Colonic mucosa (tissue), 4 donors: ENCODE measurements at regions not wholly inside any gene's neighbourhood (a gene's known extent, or its start where the extent isn't known, plus 50 kb on each side); places are given as distances from the start of the nearest gene placed in this dataset.
"Not testable (repeated sequence)": the region's sequence is repeated elsewhere in the genome, so short reads cannot be mapped to it uniquely, and the experiment has no call there.

Experiments used
- DNase-seq: peaks from one replicate; pipeline ENCODE4 v3.0.0-alpha.2; 2020
- H3K27ac ChIP-seq: fragments of 200-600 bp; one replicate; pipeline ENCODE4 v1.8.0; 2021
- H3K27me3 ChIP-seq: fragments of 200-600 bp; one replicate; pipeline ENCODE4 v1.8.0; 2021
- H3K36me3 ChIP-seq: fragments of 200-600 bp; one replicate; pipeline ENCODE4 v1.8.0; 2021
- H3K4me1 ChIP-seq: fragments of 200-600 bp; one replicate; pipeline ENCODE4 v1.8.0; 2021; ENCODE audit warnings: mild to moderate bottlenecking
- H3K4me3 ChIP-seq: fragments of 200-600 bp; one replicate; pipeline ENCODE4 v1.8.0; 2021
- H3K9ac ChIP-seq, 2 donors: one replicate each; pipeline ENCODE4 v1.7.0; 2013; ENCODE audit warnings: control low read depth in 2 of 2, low read depth in 2 of 2, low read length in 2 of 2
- H3K9me3 ChIP-seq: fragments of 200-600 bp; one replicate; pipeline ENCODE4 v1.8.0; 2021
- CTCF ChIP-seq: fragments of 200-600 bp; IDR thresholded peaks from one replicate; pipeline ENCODE4 v1.8.0; 2022; ENCODE audit warnings: antibody characterized with exemption, mild to moderate bottlenecking
- intact Hi-C: fragments of 100-400 bp; cut with DNase I; formaldehyde crosslinking; loops from one replicate; pipeline ENCODE4 v1.14.1; 2022
- donor health status: healthy.
- donor health status: DM: no; HTN: no; CAD: no.
- donor health status: DM: no; HTN: no; CAD: no.

GRCh38 chr1:188794969-188795368 lies 1682.7 kb downstream of the BRINP3 start:
- Histone ChIP-seq H3K4me3 (no peak overlapping the region), H3K9me3 (no peaks in the 10 kb centered on the region), H3K36me3 (no peaks in the 10 kb centered on the region), H3K27me3 (no peaks in the 10 kb centered on the region), H3K9ac (no peak overlapping the region), H3K4me1 (no peaks in the 10 kb centered on the region), H3K27ac (no peak overlapping the region)
- no peak for DNase-seq
- intact Hi-C loops = no loop called here
- TF ChIP-seq CTCF = no peak

- intact Hi-C loops, H3K36me3 ChIP-seq, H3K9me3 ChIP-seq, H3K9ac ChIP-seq, H3K4me1 ChIP-seq, H3K4me3 ChIP-seq, H3K27me3 ChIP-seq, DNase-seq, H3K27ac ChIP-seq: not testable (repeated sequence)
Observed at GRCh38 chr1:188812153-188812552, 1665.5 kb downstream of the BRINP3 start.

GRCh38 chr1:188812836-188813573 lies 1664.7 kb downstream of the BRINP3 start:
- H3K4me1 ChIP-seq, intact Hi-C loops, H3K9ac ChIP-seq, H3K9me3 ChIP-seq, H3K27ac ChIP-seq, DNase-seq, H3K4me3 ChIP-seq, H3K27me3 ChIP-seq, H3K36me3 ChIP-seq: not testable (repeated sequence)

- no peaks in the 10 kb centered on the region for H3K36me3 ChIP-seq
- TF ChIP-seq CTCF = no peak
- H3K9ac ChIP-seq = no peak overlapping the region
- no peak overlapping the region for H3K27ac ChIP-seq
- no peaks in the 10 kb centered on the region for H3K4me1 ChIP-seq
- H3K4me3 ChIP-seq = no peak overlapping the region
- intact Hi-C loops = no loop called here
- no peaks in the 10 kb centered on the region for H3K27me3 ChIP-seq
- DNase-seq = no peak
- no peaks in the 10 kb centered on the region for H3K9me3 ChIP-seq
Observed at GRCh38 chr1:188817814-188818213, 1659.8 kb downstream of the BRINP3 start.

GRCh38 chr1:188822248-188822647 lies 1655.4 kb downstream of the BRINP3 start:
- Histone ChIP-seq H3K36me3 (no peaks in the 10 kb centered on the region), H3K9me3 (no peaks in the 10 kb centered on the region), H3K27me3 (no peaks in the 10 kb centered on the region), H3K27ac (no peak overlapping the region), H3K4me1 (no peaks in the 10 kb centered on the region), H3K4me3 (no peak overlapping the region), H3K9ac (no peak overlapping the region)
- DNase-seq = no peak
- no peak for TF ChIP-seq CTCF
- intact Hi-C loops = no loop called here

GRCh38 chr1:188825471-188825870 lies 1652.2 kb downstream of the BRINP3 start:
- no peak overlapping the region for H3K9ac ChIP-seq
- no peak for DNase-seq
- no peak overlapping the region for H3K27ac ChIP-seq
- no peak for TF ChIP-seq CTCF
- H3K9me3 ChIP-seq = no peaks in the 10 kb centered on the region
- intact Hi-C loops = no loop called here
- H3K4me3 ChIP-seq = no peak overlapping the region
- H3K27me3 ChIP-seq = no peaks in the 10 kb centered on the region
- no peaks in the 10 kb centered on the region for H3K36me3 ChIP-seq
- no peaks in the 10 kb centered on the region for H3K4me1 ChIP-seq
